ENCODE measurements at regions not wholly inside any gene's neighbourhood (a gene's known extent, or its start where the extent isn't known, plus 50 kb on each side); places are given as distances from the start of the nearest gene placed in this dataset.

- TF ChIP-seq EZH2 (IDR thresholded peaks at IDR 0.05) (no peak), EZH2phosphoT487 (IDR thresholded peaks at IDR 0.05) (no peak), CTCF (IDR thresholded peaks at IDR 0.05) (no peak)
- no peaks in the 10 kb centered on the region for H3K27me3 ChIP-seq
- peaks cover 12% of the 10 kb centered on the region for H3K4me1 ChIP-seq
- Mint-ChIP-seq H3K27ac (peak overlapping the region; percentile 72), H3K36me3 (no peaks in the 10 kb centered on the region), H3K4me3 (no peak overlapping the region), H3K9me3 (no peaks in the 10 kb centered on the region), H3K27me3 (ENCODE audit: insufficient read depth, low read depth) (no peaks in the 10 kb centered on the region), H3K4me1 (peaks cover 16% of the 10 kb centered on the region)
- no peak overlapping the region for H3K9ac ChIP-seq
- no peak overlapping the region for H3K4me3 ChIP-seq
- H3F3A ChIP-seq (ENCODE audit: low read depth), result no peaks in the 10 kb centered on the region
- H3K36me3 ChIP-seq, result no peaks in the 10 kb centered on the region
- no peak overlapping the region for H3K27ac ChIP-seq
- H4K20me1 ChIP-seq (ENCODE audit: low read depth), result no peaks in the 10 kb centered on the region
- H2AFZ ChIP-seq (replicated peaks), result peak overlapping the region; percentile 27
- no peaks in the 10 kb centered on the region for H3K79me2 ChIP-seq (ENCODE audit: low read depth)
- DNase-seq (ENCODE audit: low spot score), result no peak
- H3K4me2 ChIP-seq, result no peak overlapping the region
- H3K9me3 ChIP-seq (ENCODE audit: low read depth), result no peaks in the 10 kb centered on the region
These were observed 116.2 kb upstream of the TLL1 start for GRCh38 chr4:165756836-165757235.

GRCh38 chr4:165757451-165757850, 115.6 kb upstream of the TLL1 start:
- no peak for TF ChIP-seq CTCF (IDR thresholded peaks at IDR 0.05)
- TF ChIP-seq EZH2 (IDR thresholded peaks at IDR 0.05), result no peak
- TF ChIP-seq EZH2phosphoT487 (IDR thresholded peaks at IDR 0.05), result no peak
- no peaks in the 10 kb centered on the region for H3K27me3 ChIP-seq
- Mint-ChIP-seq H3K27me3 (ENCODE audit: insufficient read depth, low read depth) (no peaks in the 10 kb centered on the region), H3K27ac (peak overlapping the region; percentile 36), H3K4me3 (no peak overlapping the region), H3K4me1 (peaks cover 16% of the 10 kb centered on the region), H3K9me3 (no peaks in the 10 kb centered on the region), H3K36me3 (no peaks in the 10 kb centered on the region)
- H3K9me3 ChIP-seq (ENCODE audit: low read depth), result no peaks in the 10 kb centered on the region
- peak overlapping the region; percentile 27 for H2AFZ ChIP-seq (replicated peaks)
- DNase-seq (ENCODE audit: low spot score), result no peak
- H3K27ac ChIP-seq, result no peak overlapping the region
- no peak overlapping the region for H3K4me2 ChIP-seq
- H3K4me1 ChIP-seq, result peaks cover 12% of the 10 kb centered on the region
- no peak overlapping the region for H3K9ac ChIP-seq
- H3K36me3 ChIP-seq, result no peaks in the 10 kb centered on the region
- no peaks in the 10 kb centered on the region for H3K79me2 ChIP-seq (ENCODE audit: low read depth)
- no peaks in the 10 kb centered on the region for H4K20me1 ChIP-seq (ENCODE audit: low read depth)
- no peaks in the 10 kb centered on the region for H3F3A ChIP-seq (ENCODE audit: low read depth)
- no peak overlapping the region for H3K4me3 ChIP-seq

GRCh38 chr4:165758086-165758485, 115.0 kb upstream of the TLL1 start:
- no peaks in the 10 kb centered on the region for H3K9me3 Mint-ChIP-seq
- no peaks in the 10 kb centered on the region for H3K36me3 ChIP-seq
- DNase-seq (ENCODE audit: low spot score), result no peak
- no peak overlapping the region for H3K27ac Mint-ChIP-seq
- H3K79me2 ChIP-seq (ENCODE audit: low read depth), result no peaks in the 10 kb centered on the region
- H3K27me3 ChIP-seq, result no peaks in the 10 kb centered on the region
- peak overlapping the region; percentile 27 for H2AFZ ChIP-seq (replicated peaks)
- H3K36me3 Mint-ChIP-seq, result no peaks in the 10 kb centered on the region
- H3K4me3 ChIP-seq, result no peak overlapping the region
- no peaks in the 10 kb centered on the region for H4K20me1 ChIP-seq (ENCODE audit: low read depth)
- no peaks in the 10 kb centered on the region for H3F3A ChIP-seq (ENCODE audit: low read depth)
- no peak overlapping the region for H3K27ac ChIP-seq
- H3K4me2 ChIP-seq, result no peak overlapping the region
- TF ChIP-seq CTCF (IDR thresholded peaks at IDR 0.05), result no peak
- TF ChIP-seq EZH2 (IDR thresholded peaks at IDR 0.05), result no peak
- no peak for TF ChIP-seq EZH2phosphoT487 (IDR thresholded peaks at IDR 0.05)
- no peak overlapping the region for H3K4me3 Mint-ChIP-seq
- no peaks in the 10 kb centered on the region for H3K9me3 ChIP-seq (ENCODE audit: low read depth)
- H3K4me1 ChIP-seq, result peaks cover 12% of the 10 kb centered on the region
- peaks cover 16% of the 10 kb centered on the region for H3K4me1 Mint-ChIP-seq
- no peak overlapping the region for H3K9ac ChIP-seq
- H3K27me3 Mint-ChIP-seq (ENCODE audit: insufficient read depth, low read depth), result no peaks in the 10 kb centered on the region
